ENCODE measurements at regions not wholly inside any gene's neighbourhood (a gene's known extent, or its start where the extent isn't known, plus 50 kb on each side); places are given as distances from the start of the nearest gene placed in this dataset.

GRCh38 chr7:136359333-136359903 is 382.3 kb upstream of the MTPN start:
- CTCF ChIA-PET = no interaction called here
- H3K4me3 ChIP-seq (ENCODE audit: low read depth, low read length) = no peak overlapping the region
- TF ChIP-seq CTCF (IDR thresholded peaks at IDR 0.05; ENCODE audit: insufficient read depth, low read length, missing control alignments) = no peak
- POLR2A ChIA-PET = no interaction called here
- no peak for DNase-seq (ENCODE audit: low read depth, low spot score)

- TF ChIP-seq CTCF (IDR thresholded peaks at IDR 0.05; ENCODE audit: insufficient read depth, low read length, missing control alignments) = no peak
- no peak overlapping the region for H3K4me3 ChIP-seq (ENCODE audit: low read depth, low read length)
- DNase-seq (ENCODE audit: low read depth, low spot score) = no peak
- ChIA-PET CTCF (no interaction called here), POLR2A (no interaction called here)
Observed at GRCh38 chr7:136353287-136353686, 376.1 kb upstream of the MTPN start.

- no peak overlapping the region for H3K4me3 ChIP-seq (ENCODE audit: low read depth, low read length)
- no peak for DNase-seq (ENCODE audit: low read depth, low spot score)
- TF ChIP-seq CTCF (IDR thresholded peaks at IDR 0.05; ENCODE audit: insufficient read depth, low read length, missing control alignments) = no peak
- POLR2A ChIA-PET = no interaction called here
- CTCF ChIA-PET = interaction anchor here (1.0 kb wide), 1 partner anchor 319 kb away, joined by 3 read pairs; no protein-coding TSS in a partner anchor
Observed at GRCh38 chr7:136348542-136349192, 371.5 kb upstream of the MTPN start.

- ChIA-PET CTCF (no interaction called here), POLR2A (no interaction called here)
- DNase-seq (ENCODE audit: low read depth, low spot score) = no peak
- no peak overlapping the region for H3K4me3 ChIP-seq (ENCODE audit: low read depth, low read length)
- TF ChIP-seq CTCF (IDR thresholded peaks at IDR 0.05; ENCODE audit: insufficient read depth, low read length, missing control alignments) = no peak
Observed at GRCh38 chr7:136348142-136348541, 371.0 kb upstream of the MTPN start.

GRCh38 chr7:136347488-136347887 is 370.3 kb upstream of the MTPN start:
- CTCF ChIA-PET = no interaction called here
- no peak for DNase-seq (ENCODE audit: low read depth, low spot score)
- POLR2A ChIA-PET = no interaction called here

GRCh38 chr7:136342251-136342650 is 365.1 kb upstream of the MTPN start:
- CTCF ChIA-PET = no interaction called here
- TF ChIP-seq CTCF (IDR thresholded peaks at IDR 0.05; ENCODE audit: insufficient read depth, low read length, missing control alignments) = no peak
- no peak for DNase-seq (ENCODE audit: low read depth, low spot score)
- no peak overlapping the region for H3K4me3 ChIP-seq (ENCODE audit: low read depth, low read length)
- POLR2A ChIA-PET = no interaction called here

More at GRCh38 chr7:136347488-136347887, 370.3 kb upstream of the MTPN start:
- TF ChIP-seq CTCF (IDR thresholded peaks at IDR 0.05; ENCODE audit: insufficient read depth, low read length, missing control alignments) = no peak
- H3K4me3 ChIP-seq (ENCODE audit: low read depth, low read length) = no peak overlapping the region
